AG09309 (cell line): ENCODE measurements at regions not wholly inside any gene's neighbourhood (a gene's known extent, or its start where the extent isn't known, plus 50 kb on each side); places are given as distances from the start of the nearest gene placed in this dataset.

ENCODE experiments used
- DNase-seq: peaks from one replicate; pipeline ENCODE4 v3.0.0-alpha.2; 2010; ENCODE audit warnings: low read depth
- H3K4me3 ChIP-seq: 2 replicates; pipeline ENCODE4 v1.5.1; 2011; ENCODE audit warnings: mild to moderate bottlenecking, low read depth, low read length, moderate library complexity; ENCODE audit not compliant: control insufficient read depth
- CTCF ChIP-seq: IDR thresholded peaks from 2 replicates; pipeline ENCODE4 v1.5.1; 2011; ENCODE audit warnings: mild to moderate bottlenecking, low read depth, low read length, inconsistent platforms; ENCODE audit not compliant: insufficient read depth, control insufficient read depth; ENCODE audit errors: missing control alignments

DNA sequence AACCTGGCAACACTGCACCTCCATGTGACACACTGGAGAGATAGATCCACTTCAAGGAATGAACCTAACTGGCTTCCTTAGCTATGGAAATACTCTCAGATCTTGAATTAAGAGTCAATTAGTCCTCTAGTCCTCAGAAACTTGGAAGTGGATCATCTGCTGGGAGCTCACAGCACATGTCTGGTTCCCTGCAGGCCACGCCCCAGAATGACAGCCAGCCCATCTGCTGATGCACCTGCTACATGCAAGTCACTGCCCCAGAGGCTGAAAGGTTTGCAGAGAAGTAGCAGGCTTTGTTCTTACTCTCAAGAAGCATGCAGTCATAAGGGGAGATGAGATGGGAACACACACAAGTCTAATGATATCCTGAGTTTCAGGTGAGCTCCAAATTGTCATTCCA, 275.9 kb downstream of the SKAP2 start:
- H3K4me3 ChIP-seq: no peak overlapping the region
- no peak for DNase-seq
- TF ChIP-seq CTCF: no peak

- no peak overlapping the region for H3K4me3 ChIP-seq
- DNase-seq: no peak
- TF ChIP-seq CTCF: no peak
These were observed 273.7 kb downstream of the SKAP2 start for GRCh38 chr7:26590709-26591108.

- H3K4me3 ChIP-seq: no peak overlapping the region
- TF ChIP-seq CTCF: no peak
- no peak for DNase-seq
These were observed 272.4 kb downstream of the SKAP2 start for GRCh38 chr7:26592011-26592410.

DNA sequence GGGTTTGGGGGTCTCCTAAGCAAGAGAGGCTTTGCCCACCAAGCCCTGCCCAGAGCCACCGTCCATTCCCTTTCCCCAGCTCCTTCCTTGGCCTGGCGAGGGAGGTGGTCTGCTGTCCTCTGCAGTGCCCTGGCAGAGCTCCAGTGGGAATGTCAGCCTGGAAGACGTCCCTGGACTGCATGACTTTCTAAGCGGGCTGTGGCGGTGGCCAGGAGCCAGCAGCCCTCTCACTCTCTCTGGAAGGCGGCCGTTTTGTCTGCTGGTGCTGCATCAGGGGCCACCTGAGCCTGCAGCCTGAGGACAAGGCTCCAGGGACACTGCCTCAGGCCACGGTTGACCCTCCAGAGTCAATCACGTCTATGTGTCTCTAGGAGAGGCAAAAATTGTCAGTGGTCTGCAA, 271.0 kb downstream of the SKAP2 start:
- DNase-seq: no peak
- no peak for TF ChIP-seq CTCF
- H3K4me3 ChIP-seq: no peak overlapping the region

DNA sequence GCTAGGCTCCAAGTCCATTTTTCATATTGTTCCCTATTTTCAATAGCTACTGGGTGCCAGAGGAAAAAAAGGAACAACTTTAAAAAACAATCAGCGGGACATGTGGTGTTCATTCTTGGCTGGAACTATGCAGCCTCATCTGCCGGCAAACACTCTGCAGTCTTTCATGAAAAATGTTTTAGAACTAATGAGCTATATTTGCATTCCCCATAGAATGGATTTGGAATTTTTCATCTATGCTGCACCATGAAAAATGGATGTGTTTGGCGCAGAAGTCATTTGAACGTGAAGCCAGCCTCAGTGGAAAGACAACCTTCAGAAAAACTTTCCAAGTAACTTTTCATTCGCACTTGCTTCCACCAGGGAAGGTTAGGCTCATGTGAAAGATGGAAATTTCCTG, 270.5 kb downstream of the SKAP2 start:
- no peak for DNase-seq
- no peak overlapping the region for H3K4me3 ChIP-seq
- TF ChIP-seq CTCF: no peak

DNA sequence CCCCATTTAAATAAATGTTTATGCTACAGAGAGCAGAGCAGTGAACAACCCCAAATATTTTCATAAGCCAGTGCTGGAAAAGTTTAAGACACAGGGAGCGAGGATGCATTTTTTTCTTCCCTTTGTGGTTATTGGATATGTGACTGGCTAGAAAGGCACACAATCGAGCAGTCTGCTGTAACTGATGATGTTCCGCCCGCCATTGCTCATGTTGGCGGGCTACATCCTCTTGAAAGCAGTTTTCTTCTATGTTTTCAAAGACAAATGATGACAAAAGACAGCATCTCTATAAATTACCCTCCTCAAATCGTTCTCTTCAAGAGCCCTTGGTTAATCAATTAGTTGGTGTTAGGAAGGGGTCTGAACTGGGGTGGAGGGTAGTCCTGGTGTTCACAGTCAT, 269.8 kb downstream of the SKAP2 start:
- DNase-seq: no peak
- TF ChIP-seq CTCF: no peak
- H3K4me3 ChIP-seq: no peak overlapping the region

DNA sequence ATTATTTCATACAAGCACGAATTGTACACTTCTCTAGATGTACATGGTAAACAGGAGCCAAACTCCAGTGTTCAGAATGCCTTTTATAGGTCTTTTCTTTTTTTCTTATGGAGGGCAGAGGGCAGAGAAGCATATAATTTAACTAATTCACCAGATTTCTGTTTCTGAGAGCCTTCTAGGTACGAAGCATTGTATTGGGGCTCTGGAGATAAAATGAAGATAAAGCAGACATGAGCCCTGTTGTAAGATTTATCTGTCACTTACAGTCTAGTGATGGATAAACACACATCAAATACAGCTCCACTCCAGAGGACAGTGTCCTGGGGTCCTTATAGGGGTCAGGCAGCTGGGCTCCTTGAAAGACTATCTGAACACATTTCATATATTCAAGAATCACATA, 265.5 kb downstream of the SKAP2 start:
- no peak overlapping the region for H3K4me3 ChIP-seq
- DNase-seq: no peak
- no peak for TF ChIP-seq CTCF
